H1 (cell line): ENCODE measurements at regions not wholly inside any gene's neighbourhood (a gene's known extent, or its start where the extent isn't known, plus 50 kb on each side); places are given as distances from the start of the nearest gene placed in this dataset.

ENCODE experiments used
- CTCF ChIA-PET: fragments of 300-600 bp; sonication (Branson Sonifier 250); formaldehyde crosslinking; loops from one replicate; lab custom pipeline; 2021; ENCODE audit not compliant: partially characterized antibody; lab: Charles Lee
- POLR2A ChIA-PET: fragments of 300-600 bp; sonication (Branson Sonifier 250); formaldehyde crosslinking; loops from one replicate; lab custom pipeline; 2021; ENCODE audit warnings: inconsistent platforms; ENCODE audit not compliant: partially characterized antibody; lab: Charles Lee
- DNase-seq, 2 experiments: peaks; one replicate each; pipeline versions ENCODE4 v3.0.0 to v3.0.0-alpha.2; 2010 to 2022; ENCODE audit warnings: low spot score in 2 of 2, low read depth in 1 of 2, mixed read lengths in 1 of 2
- FAIRE-seq: peaks from 2 replicates; lab custom pipeline; 2011; peaks lifted over from hg19 to GRCh38; lab: Jason Lieb, UNC
- H2AFZ ChIP-seq: 2 replicates; pipeline ENCODE4 v1.8.1; 2012; ENCODE audit warnings: low read length, inconsistent platforms
- H2AK5ac ChIP-seq: 2 replicates; pipeline ENCODE4 v1.6.1; 2013; ENCODE audit warnings: low read depth, low read length
- H2BK120ac ChIP-seq: replicated peaks from 2 replicates; pipeline ENCODE3; 2013; ENCODE audit warnings: low read depth, low read length, inconsistent platforms
- H2BK12ac ChIP-seq: 2 replicates; pipeline ENCODE4 v1.6.1; 2013; ENCODE audit warnings: low read depth, low read length
- H2BK15ac ChIP-seq: 2 replicates; pipeline ENCODE4 v1.6.1; 2013; ENCODE audit warnings: low read length
- H2BK20ac ChIP-seq: 2 replicates; pipeline ENCODE4 v1.6.1; 2013; ENCODE audit warnings: low read length
- H2BK5ac ChIP-seq: 2 replicates; pipeline ENCODE4 v1.6.1; 2013; ENCODE audit warnings: low read depth, low read length
- H3K14ac ChIP-seq: 2 replicates; pipeline ENCODE4 v1.6.1; 2013; ENCODE audit warnings: inconsistent platforms; ENCODE audit not compliant: insufficient read length
- H3K18ac ChIP-seq: 2 replicates; pipeline ENCODE4 v1.6.1; 2013; ENCODE audit warnings: low read length; ENCODE audit errors: extremely low read depth
- H3K23ac ChIP-seq: 2 replicates; pipeline ENCODE4 v1.6.1; 2013; ENCODE audit warnings: inconsistent platforms; ENCODE audit not compliant: insufficient read length
- H3K23me2 ChIP-seq: 2 replicates; pipeline ENCODE4 v1.6.1; 2013; ENCODE audit warnings: low read depth, low read length
- H3K27ac ChIP-seq: 2 replicates; pipeline ENCODE4 v1.6.1; 2011; ENCODE audit warnings: low read depth, low read length, inconsistent platforms
- H3K27me3 ChIP-seq, 4 experiments: replicated peaks in 1 of 4; 1 replicate in 1 of 4; 2 replicates in 3 of 4; pipeline versions ENCODE4 v1.6.1 to v1.8.1; 2011 to 2013; ENCODE audit warnings: low read length in 3 of 4, mild to moderate bottlenecking in 3 of 4, inconsistent platforms in 2 of 4, mixed read lengths in 2 of 4, moderate library complexity in 1 of 4; ENCODE audit not compliant: control insufficient read depth in 3 of 4, insufficient read depth in 3 of 4; ENCODE audit errors: extremely low read depth in 1 of 4
- H3K36me3 ChIP-seq, 4 experiments: 2 replicates each; pipeline versions ENCODE4 v1.6.1 to v1.8.1; 2011 to 2013; ENCODE audit warnings: mild to moderate bottlenecking in 4 of 4, low read length in 3 of 4, moderate library complexity in 2 of 4, control low read depth in 1 of 4, inconsistent platforms in 1 of 4; ENCODE audit not compliant: insufficient read depth in 4 of 4, control insufficient read depth in 2 of 4
- H3K4ac ChIP-seq: replicated peaks from 2 replicates; pipeline ENCODE3; 2013; ENCODE audit warnings: low read length, low read depth, mixed read lengths, inconsistent platforms; ENCODE audit not compliant: insufficient read length
- H3K4me1 ChIP-seq, 4 experiments: replicated peaks in 1 of 4; 1 replicate in 1 of 4; 2 replicates in 3 of 4; pipeline versions ENCODE4 v1.6.1 to v1.8.1; 2011 to 2013; ENCODE audit warnings: low read length in 3 of 4, inconsistent platforms in 2 of 4, mixed read lengths in 1 of 4; ENCODE audit not compliant: insufficient read depth in 4 of 4, control insufficient read depth in 3 of 4
- H3K4me2 ChIP-seq, 2 experiments: 2 replicates each; pipeline versions ENCODE4 v1.6.1 to v1.8.1; 2011 to 2013; ENCODE audit warnings: low read depth in 2 of 2, low read length in 2 of 2, control low read depth in 1 of 2, inconsistent platforms in 1 of 2, mild to moderate bottlenecking in 1 of 2; ENCODE audit not compliant: insufficient read depth in 1 of 2
- H3K4me3 ChIP-seq, 4 experiments: fragments of 200-600, 300-600 bp in 1 of 4; sonication (generic), shearing (Covaris generic), sonication (Bioruptor Twin) in 1 of 4; 2 replicates each; pipeline versions ENCODE4 v1.5.1 to v1.8.1; 2011 to 2016; ENCODE audit warnings: low read length in 4 of 4, low read depth in 3 of 4, control low read depth in 2 of 4, inconsistent platforms in 2 of 4, mild to moderate bottlenecking in 2 of 4, mixed read lengths in 1 of 4, moderate library complexity in 1 of 4; ENCODE audit not compliant: insufficient read depth in 2 of 4; ENCODE audit errors: extremely low read depth in 1 of 4
- H3K56ac ChIP-seq: replicated peaks from 2 replicates; pipeline ENCODE3; 2013; ENCODE audit warnings: low read depth, mild to moderate bottlenecking, mixed read lengths, low read length, inconsistent platforms; ENCODE audit not compliant: insufficient read length
- H3K79me1 ChIP-seq: 2 replicates; pipeline ENCODE4 v1.6.1; 2013; ENCODE audit warnings: low read depth, low read length, control low read depth
- H3K79me2 ChIP-seq, 2 experiments: 2 replicates each; pipeline versions ENCODE4 v1.6.1 to v1.8.1; 2012 to 2013; ENCODE audit warnings: low read length in 2 of 2, mild to moderate bottlenecking in 2 of 2, inconsistent platforms in 1 of 2; ENCODE audit not compliant: insufficient read depth in 2 of 2, control insufficient read depth in 1 of 2
- H3K9ac ChIP-seq, 4 experiments: replicated peaks in 1 of 4; 1 replicate in 1 of 4; 2 replicates in 3 of 4; pipeline versions ENCODE4 v1.6.1 to v1.8.1; 2011 to 2013; ENCODE audit warnings: low read depth in 3 of 4, low read length in 3 of 4, control low read depth in 2 of 4, mild to moderate bottlenecking in 2 of 4, moderate library complexity in 2 of 4, inconsistent platforms in 1 of 4; ENCODE audit errors: extremely low read depth in 1 of 4
- H3K9me3 ChIP-seq, 2 experiments: 2 replicates each; pipeline versions ENCODE4 v1.6.1 to v1.8.1; 2012 to 2013; ENCODE audit warnings: mild to moderate bottlenecking in 2 of 2, moderate library complexity in 2 of 2, control low read depth in 1 of 2, inconsistent platforms in 1 of 2, low read depth in 1 of 2, low read length in 1 of 2, mixed read lengths in 1 of 2; ENCODE audit not compliant: insufficient read depth in 2 of 2
- H4K20me1 ChIP-seq, 2 experiments: replicated peaks in 1 of 2; 2 replicates each; pipeline versions ENCODE3 to v1.8.1; 2011 to 2013; ENCODE audit warnings: inconsistent platforms in 2 of 2, low read length in 2 of 2, mild to moderate bottlenecking in 1 of 2; ENCODE audit not compliant: insufficient read depth in 2 of 2, control insufficient read depth in 1 of 2
- H4K5ac ChIP-seq: 2 replicates; pipeline ENCODE4 v1.6.1; 2013; ENCODE audit warnings: low read length, low read depth, mixed read lengths, inconsistent platforms; ENCODE audit not compliant: insufficient read length
- H4K8ac ChIP-seq: 2 replicates; pipeline ENCODE4 v1.8.0; 2013; ENCODE audit warnings: mild to moderate bottlenecking, moderate library complexity, low read length, inconsistent platforms; ENCODE audit not compliant: insufficient read depth; ENCODE audit errors: extremely low read depth
- H4K91ac ChIP-seq: replicated peaks from 2 replicates; pipeline ENCODE3; 2013; ENCODE audit warnings: low read length, mixed read lengths, inconsistent platforms; ENCODE audit not compliant: insufficient read length
- ASH2L ChIP-seq: fragments of 200-600, 300-600 bp; sonication (generic); IDR thresholded peaks from one replicate; pipeline ENCODE4 v1.7.1; 2017; ENCODE audit warnings: low read length
- CBX5 ChIP-seq: fragments of 300-800, 300-1000 bp; sonication (generic); IDR thresholded peaks from 2 replicates; pipeline ENCODE4 v1.7.1; 2016; ENCODE audit warnings: antibody characterized with exemption, low read length, low read depth
- CHD1 ChIP-seq: IDR thresholded peaks from 2 replicates; pipeline ENCODE4 v1.6.1; 2012; ENCODE audit warnings: low read depth, low read length, improper control_type of control experiment
- CHD2 ChIP-seq: IDR thresholded peaks from 2 replicates; pipeline ENCODE4 v1.6.1; 2012; ENCODE audit warnings: low read length, improper control_type of control experiment
- CREB1 ChIP-seq: IDR thresholded peaks from 2 replicates; pipeline ENCODE4 v1.6.1; 2012; ENCODE audit warnings: inconsistent platforms
- EGR1 ChIP-seq: IDR thresholded peaks from 2 replicates; pipeline ENCODE4 v1.6.1; 2011; ENCODE audit warnings: low read depth, low read length, borderline replicate concordance
- GTF2F1 ChIP-seq: IDR thresholded peaks from 2 replicates; pipeline ENCODE4 v1.6.1; 2012; ENCODE audit warnings: low read depth, low read length, improper control_type of control experiment, borderline replicate concordance
- JUN ChIP-seq: IDR thresholded peaks from 2 replicates; pipeline ENCODE4 v1.6.1; 2011; ENCODE audit warnings: low read depth, mild to moderate bottlenecking, improper control_type of control experiment, low read length
- KDM5A ChIP-seq: fragments of 200-600 bp; IDR thresholded peaks from 2 replicates; pipeline ENCODE4 v1.7.1; 2012; ENCODE audit warnings: mild to moderate bottlenecking, low read length, inconsistent platforms, mixed read lengths
- NRF1 ChIP-seq: IDR thresholded peaks from 2 replicates; pipeline ENCODE4 v1.6.1; 2011; ENCODE audit warnings: mild to moderate bottlenecking, low read depth, low read length, improper control_type of control experiment
- RBBP5 ChIP-seq: IDR thresholded peaks from 2 replicates; pipeline ENCODE4 v1.7.1; 2012; ENCODE audit warnings: low read depth, mild to moderate bottlenecking, inconsistent platforms, low read length, moderate library complexity, borderline replicate concordance
- RFX5 ChIP-seq: IDR thresholded peaks from 2 replicates; pipeline ENCODE4 v1.6.1; 2011; ENCODE audit warnings: low read depth, low read length, improper control_type of control experiment, borderline replicate concordance
- SP1 ChIP-seq: IDR thresholded peaks from 2 replicates; pipeline ENCODE4 v1.6.1; 2011; ENCODE audit warnings: low read depth, low read length
- SP2 ChIP-seq: IDR thresholded peaks from 2 replicates; pipeline ENCODE4 v1.6.1; 2012; ENCODE audit warnings: mild to moderate bottlenecking, low read length, inconsistent platforms
- SP4 ChIP-seq: IDR thresholded peaks from 2 replicates; pipeline ENCODE4 v1.6.1; 2012; ENCODE audit warnings: low read length, inconsistent platforms
- TAF7 ChIP-seq: optimal IDR thresholded peaks from 2 replicates; pipeline ENCODE3; 2011; ENCODE audit warnings: low read depth, mild to moderate bottlenecking, inconsistent platforms, low read length, moderate library complexity, borderline replicate concordance
- TCF12 ChIP-seq: IDR thresholded peaks from 2 replicates; pipeline ENCODE4 v1.6.1; 2011; ENCODE audit warnings: low read depth, mild to moderate bottlenecking, low read length
- YY1 ChIP-seq: IDR thresholded peaks from 2 replicates; pipeline ENCODE4 v1.6.1; 2011; ENCODE audit warnings: low read depth, mild to moderate bottlenecking, low read length
- WGBS, 2 experiments: shearing (Covaris generic) in 1 of 2; methylation state at CpG; one replicate each; pipeline versions ENCODE4 v1.1.6 to v1.1.7; 2013 to 2015; ENCODE audit warnings: low lambda C conversion rate in 2 of 2, mixed read lengths in 2 of 2, inconsistent platforms in 1 of 2, low coverage in 1 of 2, missing lambda C conversion rate in 1 of 2; ENCODE audit not compliant: insufficient replicate concordance in 2 of 2, insufficient coverage in 1 of 2, insufficient read length in 1 of 2; ENCODE audit errors: extremely low coverage in 1 of 2, missing lambda C conversion rate in 1 of 2; 5-methylcytosine and 5-hydroxymethylcytosine counted together

GRCh38 chrX:5305452-5305851, 923.2 kb downstream of the NLGN4X start:
- H3K4me1 ChIP-seq = no peaks in the 10 kb centered on the region
- no peaks in the 10 kb centered on the region for H3K36me3 ChIP-seq
- no peak overlapping the region for H2BK15ac ChIP-seq
- WGBS, 2 experiments = 75% methylated on average over 6 of the region's 6 CpGs; no CpG with 5 or more reads in 1 of the 2 experiments
- no peaks in the 10 kb centered on the region for H3K9me3 ChIP-seq
- H3K79me1 ChIP-seq = no peaks in the 10 kb centered on the region
- no peak overlapping the region for H3K27ac ChIP-seq
- H3K4ac ChIP-seq = no peak overlapping the region
- DNase-seq = no peak
- H4K20me1 ChIP-seq = no peaks in the 10 kb centered on the region
- no peak overlapping the region for H3K56ac ChIP-seq
- no peak overlapping the region for H4K5ac ChIP-seq
- no peaks in the 10 kb centered on the region for H3K23me2 ChIP-seq
- no peak for FAIRE-seq
- H3K9ac ChIP-seq = no peak overlapping the region
- H3K79me2 ChIP-seq = no peaks in the 10 kb centered on the region
- H3K4me3 ChIP-seq = no peak overlapping the region
- no peak overlapping the region for H2BK120ac ChIP-seq
- ChIA-PET POLR2A (no interaction called here), CTCF (no interaction called here)
- H2BK5ac ChIP-seq = no peak overlapping the region
- no peak overlapping the region for H3K4me2 ChIP-seq
- H3K27me3 ChIP-seq = no peaks in the 10 kb centered on the region
- no peak overlapping the region for H2BK12ac ChIP-seq
- H2BK20ac ChIP-seq = no peak overlapping the region
- H3K23ac ChIP-seq = no peak overlapping the region
- H3K14ac ChIP-seq = no peak overlapping the region
- no peak overlapping the region for H4K8ac ChIP-seq
- no peak overlapping the region for H2AK5ac ChIP-seq
- H2AFZ ChIP-seq = no peak overlapping the region
- H4K91ac ChIP-seq = no peak overlapping the region
- no peak overlapping the region for H3K18ac ChIP-seq
- TF ChIP-seq ASH2L (no peak), RFX5 (no peak), KDM5A (no peak), SP4 (no peak), CREB1 (no peak), JUN (no peak), TAF7 (no peak), RBBP5 (no peak), SP2 (no peak), CHD1 (no peak), YY1 (no peak), SP1 (no peak), CHD2 (no peak), GTF2F1 (no peak), EGR1 (no peak), CBX5 (no peak), TCF12 (no peak), NRF1 (no peak)
